NB4 (cell line): ENCODE measurements at regions not wholly inside any gene's neighbourhood (a gene's known extent, or its start where the extent isn't known, plus 50 kb on each side); places are given as distances from the start of the nearest gene placed in this dataset.
"Not testable (repeated sequence)": the region's sequence is repeated elsewhere in the genome, so short reads cannot be mapped to it uniquely, and the experiment has no call there.

Experiments used
- DNase-seq: peaks from one replicate; pipeline ENCODE4 v3.0.0; 2010; ENCODE audit warnings: low read depth
- H3K4me3 ChIP-seq: one replicate; pipeline ENCODE4 v1.5.1; 2011; ENCODE audit warnings: mild to moderate bottlenecking, low read depth, low read length, moderate library complexity
- MYC ChIP-seq: IDR thresholded peaks from 2 replicates; pipeline ENCODE4 v1.6.1; 2011; ENCODE audit warnings: low read depth, low read length
- POLR2A ChIP-seq: IDR thresholded peaks from 2 replicates; pipeline ENCODE4 v1.6.1; 2011; ENCODE audit warnings: mild to moderate bottlenecking; ENCODE audit not compliant: insufficient read length; ENCODE audit errors: extremely low read depth
- TF ChIP-seq, protein P1 (sequence below): IDR thresholded peaks from 2 replicates; pipeline ENCODE4 v1.6.1; 2011; ENCODE audit warnings: low read depth, low read length
- TF ChIP-seq, protein P2 (sequence below): IDR thresholded peaks from one replicate; pipeline ENCODE4 v1.5.1; 2012; ENCODE audit warnings: low read depth, low read length

DNA sequence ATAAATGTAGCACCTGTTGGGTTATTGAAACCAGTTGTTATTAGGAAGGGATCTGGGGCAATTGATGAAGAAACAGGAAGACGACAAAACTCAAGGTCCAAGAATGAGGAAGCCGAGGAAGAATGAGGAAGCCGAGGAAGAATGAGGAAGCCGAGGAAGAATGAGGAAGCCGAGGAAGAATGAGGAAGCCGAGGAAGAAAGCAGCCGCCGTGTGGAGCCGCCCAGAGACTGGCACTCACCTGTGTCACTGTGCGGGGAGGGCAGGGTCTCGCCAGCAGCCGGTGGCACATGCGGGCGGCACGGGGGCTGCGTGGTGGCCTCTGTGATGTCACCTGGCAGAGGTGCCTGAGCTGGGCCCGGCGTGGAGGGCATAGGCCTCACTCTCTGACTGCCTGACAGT is 71.1 kb upstream of the CFAP46 start:
- peak; percentile 13 for DNase-seq
- no peak overlapping the region for H3K4me3 ChIP-seq
- TF ChIP-seq, protein P1, sequence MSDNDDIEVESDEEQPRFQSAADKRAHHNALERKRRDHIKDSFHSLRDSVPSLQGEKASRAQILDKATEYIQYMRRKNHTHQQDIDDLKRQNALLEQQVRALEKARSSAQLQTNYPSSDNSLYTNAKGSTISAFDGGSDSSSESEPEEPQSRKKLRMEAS = no peak
- TF ChIP-seq POLR2A (no peak), MYC (no peak)
- TF ChIP-seq, protein P2, sequence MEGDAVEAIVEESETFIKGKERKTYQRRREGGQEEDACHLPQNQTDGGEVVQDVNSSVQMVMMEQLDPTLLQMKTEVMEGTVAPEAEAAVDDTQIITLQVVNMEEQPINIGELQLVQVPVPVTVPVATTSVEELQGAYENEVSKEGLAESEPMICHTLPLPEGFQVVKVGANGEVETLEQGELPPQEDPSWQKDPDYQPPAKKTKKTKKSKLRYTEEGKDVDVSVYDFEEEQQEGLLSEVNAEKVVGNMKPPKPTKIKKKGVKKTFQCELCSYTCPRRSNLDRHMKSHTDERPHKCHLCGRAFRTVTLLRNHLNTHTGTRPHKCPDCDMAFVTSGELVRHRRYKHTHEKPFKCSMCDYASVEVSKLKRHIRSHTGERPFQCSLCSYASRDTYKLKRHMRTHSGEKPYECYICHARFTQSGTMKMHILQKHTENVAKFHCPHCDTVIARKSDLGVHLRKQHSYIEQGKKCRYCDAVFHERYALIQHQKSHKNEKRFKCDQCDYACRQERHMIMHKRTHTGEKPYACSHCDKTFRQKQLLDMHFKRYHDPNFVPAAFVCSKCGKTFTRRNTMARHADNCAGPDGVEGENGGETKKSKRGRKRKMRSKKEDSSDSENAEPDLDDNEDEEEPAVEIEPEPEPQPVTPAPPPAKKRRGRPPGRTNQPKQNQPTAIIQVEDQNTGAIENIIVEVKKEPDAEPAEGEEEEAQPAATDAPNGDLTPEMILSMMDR = no peak

GRCh38 chr10:133012573-133013359 is 70.4 kb upstream of the CFAP46 start:
- TF ChIP-seq POLR2A (no peak), MYC (no peak)
- TF ChIP-seq, protein P1 = no peak
- TF ChIP-seq, protein P2 = no peak
- DNase-seq = no peak

GRCh38 chr10:133011882-133012281 is 69.5 kb upstream of the CFAP46 start:
- TF ChIP-seq MYC (no peak), POLR2A (no peak)
- TF ChIP-seq, protein P1 = no peak
- TF ChIP-seq, protein P2 = no peak
- no peak for DNase-seq

More at GRCh38 chr10:133012573-133013359, 70.4 kb upstream of the CFAP46 start:
- H3K4me3 ChIP-seq = no peak overlapping the region

GRCh38 chr10:133011393-133011792 is 69.0 kb upstream of the CFAP46 start:
- not testable (repeated sequence) for DNase-seq, H3K4me3 ChIP-seq

More at GRCh38 chr10:133011882-133012281, 69.5 kb upstream of the CFAP46 start:
- H3K4me3 ChIP-seq = no peak overlapping the region

- not testable (repeated sequence) for H3K4me3 ChIP-seq, DNase-seq
Observed at GRCh38 chr10:133010843-133011179, 68.4 kb upstream of the CFAP46 start.

DNA sequence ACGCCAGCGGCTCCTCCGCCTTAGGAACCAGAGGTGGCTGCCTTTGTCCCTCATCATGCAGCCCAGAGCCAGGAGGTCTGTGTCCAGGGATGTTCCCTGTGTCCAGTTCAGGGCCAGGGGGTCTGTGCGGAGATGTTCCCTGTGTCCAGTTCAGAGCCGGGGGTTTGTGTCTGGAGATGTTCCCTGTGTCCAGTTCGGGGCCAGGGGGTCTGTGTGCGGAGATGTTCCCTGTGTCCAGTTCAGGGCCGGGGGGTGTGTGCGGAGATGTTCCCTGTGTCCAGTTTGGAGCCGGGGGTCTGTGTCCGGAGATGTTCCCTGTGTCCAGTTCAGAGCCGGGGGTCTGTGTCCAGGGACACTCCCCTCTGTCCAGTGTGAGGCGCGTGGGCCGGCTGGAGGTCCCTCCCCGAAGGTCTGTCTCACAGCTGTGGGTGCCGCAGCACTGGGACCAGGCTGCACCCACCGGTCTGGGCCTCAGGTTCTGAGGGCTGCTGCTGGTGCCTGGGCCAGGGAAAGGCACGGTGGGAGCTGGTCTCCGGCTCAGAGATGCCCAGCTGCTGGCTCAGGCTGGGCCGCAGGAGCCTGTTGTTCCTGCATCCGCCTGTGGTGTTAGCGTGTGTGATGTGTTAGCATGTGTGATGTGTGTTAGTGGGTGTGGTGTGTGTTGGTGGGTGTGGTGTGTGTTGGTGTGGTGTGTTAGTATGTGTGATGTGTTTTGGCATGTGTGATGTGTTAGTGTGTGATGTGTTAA is 67.9 kb upstream of the CFAP46 start:
- no peak for DNase-seq
- no peak overlapping the region for H3K4me3 ChIP-seq
- TF ChIP-seq, protein P2 = no peak
- no peak for TF ChIP-seq POLR2A
- TF ChIP-seq, protein P1 = no peak
- TF ChIP-seq MYC = no peak
